Neural progenitor cell (in vitro differentiated cells): ENCODE measurements at regions not wholly inside any gene's neighbourhood (a gene's known extent, or its start where the extent isn't known, plus 50 kb on each side); places are given as distances from the start of the nearest gene placed in this dataset.
"Not testable (repeated sequence)": the region's sequence is repeated elsewhere in the genome, so short reads cannot be mapped to it uniquely, and the experiment has no call there.

Experiments used
- DNase-seq: peaks from one replicate; pipeline ENCODE4 v3.0.0-alpha.2; 2016; ENCODE audit warnings: low spot score
- H2AFZ ChIP-seq: fragments of 200-600 bp; sonication (generic); replicated peaks from 2 replicates; pipeline ENCODE4 v1.6.1; 2016; ENCODE audit warnings: antibody characterized with exemption
- H3F3A ChIP-seq: fragments of 200-600 bp; sonication (generic); 2 replicates; pipeline ENCODE4 v1.6.1; 2016; ENCODE audit warnings: antibody characterized with exemption, low read depth
- H3K27ac ChIP-seq: fragments of 200-600 bp; sonication (generic); 2 replicates; pipeline ENCODE4 v1.5.1; 2016; ENCODE audit warnings: mild to moderate bottlenecking
- H3K27me3 ChIP-seq: fragments of 200-600 bp; sonication (generic); 2 replicates; pipeline ENCODE4 v1.6.1; 2016; ENCODE audit warnings: mild to moderate bottlenecking, moderate library complexity
- H3K36me3 ChIP-seq: fragments of 200-600 bp; sonication (generic); 2 replicates; pipeline ENCODE4 v1.5.1; 2016
- H3K4me1 ChIP-seq: fragments of 200-600 bp; sonication (generic); 2 replicates; pipeline ENCODE4 v1.6.1; 2016; ENCODE audit warnings: mixed run types
- H3K4me2 ChIP-seq: fragments of 200-600 bp; sonication (generic); 2 replicates; pipeline ENCODE4 v1.6.1; 2016
- H3K4me3 ChIP-seq: fragments of 200-600 bp; sonication (generic); 2 replicates; pipeline ENCODE4 v1.5.1; 2016
- H3K79me2 ChIP-seq: fragments of 200-600 bp; sonication (generic); 2 replicates; pipeline ENCODE4 v1.6.1; 2016; ENCODE audit warnings: low read depth
- H3K9ac ChIP-seq: fragments of 200-600 bp; sonication (generic); 2 replicates; pipeline ENCODE4 v1.6.1; 2016
- H3K9me3 ChIP-seq: fragments of 200-600 bp; sonication (generic); 2 replicates; pipeline ENCODE4 v1.5.1; 2016; ENCODE audit warnings: low read depth
- H4K20me1 ChIP-seq: fragments of 200-600 bp; sonication (generic); 2 replicates; pipeline ENCODE4 v1.6.1; 2016; ENCODE audit warnings: low read depth
- H3K27ac Mint-ChIP-seq: 3 replicates; pipeline ENCODE4 v1.8.0; 2021; ENCODE audit warnings: mixed read lengths
- H3K27me3 Mint-ChIP-seq: 2 replicates; pipeline ENCODE4 v1.8.0; 2022; ENCODE audit warnings: low read depth, mild to moderate bottlenecking, inconsistent platforms, moderate library complexity, mixed read lengths; ENCODE audit not compliant: insufficient read depth
- H3K36me3 Mint-ChIP-seq: 3 replicates; pipeline ENCODE4 v1.8.0; 2021; ENCODE audit warnings: mixed read lengths
- H3K4me1 Mint-ChIP-seq: 3 replicates; pipeline ENCODE4 v1.8.0; 2021; ENCODE audit warnings: mixed read lengths
- H3K4me3 Mint-ChIP-seq: 3 replicates; pipeline ENCODE4 v1.8.0; 2021; ENCODE audit warnings: mild to moderate bottlenecking, moderate library complexity, mixed read lengths
- H3K9me3 Mint-ChIP-seq: 3 replicates; pipeline ENCODE4 v1.8.0; 2020; ENCODE audit warnings: mixed read lengths
- EZH2 ChIP-seq: fragments of 200-600 bp; sonication (generic); IDR thresholded peaks from 2 replicates; pipeline ENCODE4 v1.6.1; 2017; ENCODE audit warnings: antibody characterized with exemption, mild to moderate bottlenecking, moderate library complexity
- EZH2phosphoT487 ChIP-seq: fragments of 200-600 bp; sonication (generic); IDR thresholded peaks from 2 replicates; pipeline ENCODE4 v1.6.1; 2017; ENCODE audit warnings: antibody characterized with exemption
- TF ChIP-seq, protein P1 (sequence below): fragments of 200-600 bp; sonication (generic); IDR thresholded peaks from 2 replicates; pipeline ENCODE4 v1.5.1; 2017; ENCODE audit warnings: antibody characterized with exemption, mild to moderate bottlenecking

DNA sequence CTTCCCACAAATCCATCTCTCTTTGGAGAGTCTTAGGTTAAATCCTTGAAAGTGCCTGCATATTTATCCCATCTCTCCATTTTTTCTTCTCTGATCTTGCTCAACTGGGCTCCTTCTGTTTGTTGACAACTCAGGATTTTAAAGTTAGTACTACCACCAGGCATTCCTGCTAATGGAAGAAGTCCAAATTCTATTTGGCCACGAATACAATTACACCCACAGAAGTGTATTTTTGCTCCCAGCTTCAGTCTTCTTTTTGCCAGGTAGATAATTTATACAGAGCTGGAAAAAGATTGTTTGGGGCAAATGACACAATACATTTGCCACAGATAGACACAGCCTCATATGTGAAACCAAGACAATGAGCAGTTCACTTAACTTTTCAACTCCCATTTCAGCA lies 74.8 kb downstream of the CETN3 start:
- no peak overlapping the region for H2AFZ ChIP-seq
- no peak for DNase-seq
- no peaks in the 10 kb centered on the region for H3K36me3 Mint-ChIP-seq
- no peak overlapping the region for H3K4me3 Mint-ChIP-seq
- H3K27ac Mint-ChIP-seq: no peak overlapping the region
- no peaks in the 10 kb centered on the region for H3K27me3 ChIP-seq
- H3K4me1 ChIP-seq: no peaks in the 10 kb centered on the region
- no peaks in the 10 kb centered on the region for H3K79me2 ChIP-seq
- H3K4me3 ChIP-seq: no peak overlapping the region
- no peaks in the 10 kb centered on the region for H3F3A ChIP-seq
- H3K9ac ChIP-seq: no peak overlapping the region
- H3K4me1 Mint-ChIP-seq: no peaks in the 10 kb centered on the region
- no peaks in the 10 kb centered on the region for H3K27me3 Mint-ChIP-seq
- no peak overlapping the region for H3K4me2 ChIP-seq
- H3K9me3 Mint-ChIP-seq: no peaks in the 10 kb centered on the region
- TF ChIP-seq EZH2phosphoT487 (no peak), EZH2 (no peak)
- TF ChIP-seq, protein P1, sequence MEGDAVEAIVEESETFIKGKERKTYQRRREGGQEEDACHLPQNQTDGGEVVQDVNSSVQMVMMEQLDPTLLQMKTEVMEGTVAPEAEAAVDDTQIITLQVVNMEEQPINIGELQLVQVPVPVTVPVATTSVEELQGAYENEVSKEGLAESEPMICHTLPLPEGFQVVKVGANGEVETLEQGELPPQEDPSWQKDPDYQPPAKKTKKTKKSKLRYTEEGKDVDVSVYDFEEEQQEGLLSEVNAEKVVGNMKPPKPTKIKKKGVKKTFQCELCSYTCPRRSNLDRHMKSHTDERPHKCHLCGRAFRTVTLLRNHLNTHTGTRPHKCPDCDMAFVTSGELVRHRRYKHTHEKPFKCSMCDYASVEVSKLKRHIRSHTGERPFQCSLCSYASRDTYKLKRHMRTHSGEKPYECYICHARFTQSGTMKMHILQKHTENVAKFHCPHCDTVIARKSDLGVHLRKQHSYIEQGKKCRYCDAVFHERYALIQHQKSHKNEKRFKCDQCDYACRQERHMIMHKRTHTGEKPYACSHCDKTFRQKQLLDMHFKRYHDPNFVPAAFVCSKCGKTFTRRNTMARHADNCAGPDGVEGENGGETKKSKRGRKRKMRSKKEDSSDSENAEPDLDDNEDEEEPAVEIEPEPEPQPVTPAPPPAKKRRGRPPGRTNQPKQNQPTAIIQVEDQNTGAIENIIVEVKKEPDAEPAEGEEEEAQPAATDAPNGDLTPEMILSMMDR: no peak
- H4K20me1 ChIP-seq: no peaks in the 10 kb centered on the region
- H3K9me3 ChIP-seq: no peaks in the 10 kb centered on the region
- H3K36me3 ChIP-seq: no peaks in the 10 kb centered on the region
- no peak overlapping the region for H3K27ac ChIP-seq

DNA sequence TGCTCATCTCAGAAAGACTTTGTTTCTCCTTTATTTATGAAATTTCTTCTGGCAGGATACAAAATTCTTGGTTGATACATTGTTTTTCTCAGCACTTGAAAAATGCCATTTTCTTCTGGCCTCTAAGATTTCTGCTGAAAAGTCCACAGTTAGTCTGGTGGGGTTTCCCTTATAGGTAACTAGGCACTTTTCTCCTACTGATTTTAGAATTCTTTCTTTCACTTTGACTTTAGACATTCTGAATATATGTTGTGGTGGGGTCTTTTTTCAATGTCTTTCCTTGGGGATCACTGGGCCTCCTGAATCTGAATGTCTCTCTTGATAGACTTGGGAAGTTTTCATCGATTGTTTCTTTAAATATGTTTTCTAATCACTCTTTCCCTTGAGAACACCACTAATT lies 79.6 kb downstream of the CETN3 start:
- Histone ChIP-seq H3K9ac (no peak overlapping the region), H3K79me2 (no peaks in the 10 kb centered on the region), H3K36me3 (no peaks in the 10 kb centered on the region), H2AFZ (no peak overlapping the region), H3K4me2 (no peak overlapping the region), H3K9me3 (no peaks in the 10 kb centered on the region), H3K27me3 (no peaks in the 10 kb centered on the region), H4K20me1 (no peaks in the 10 kb centered on the region), H3K27ac (no peak overlapping the region), H3K4me3 (no peak overlapping the region), H3K4me1 (no peaks in the 10 kb centered on the region), H3F3A (no peaks in the 10 kb centered on the region)
- TF ChIP-seq EZH2: no peak
- TF ChIP-seq EZH2phosphoT487: no peak
- TF ChIP-seq, protein P1: no peak
- Mint-ChIP-seq H3K4me3 (no peak overlapping the region), H3K36me3 (no peaks in the 10 kb centered on the region), H3K4me1 (no peaks in the 10 kb centered on the region), H3K27me3 (no peaks in the 10 kb centered on the region), H3K27ac (no peak overlapping the region), H3K9me3 (no peaks in the 10 kb centered on the region)
- no peak for DNase-seq

DNA sequence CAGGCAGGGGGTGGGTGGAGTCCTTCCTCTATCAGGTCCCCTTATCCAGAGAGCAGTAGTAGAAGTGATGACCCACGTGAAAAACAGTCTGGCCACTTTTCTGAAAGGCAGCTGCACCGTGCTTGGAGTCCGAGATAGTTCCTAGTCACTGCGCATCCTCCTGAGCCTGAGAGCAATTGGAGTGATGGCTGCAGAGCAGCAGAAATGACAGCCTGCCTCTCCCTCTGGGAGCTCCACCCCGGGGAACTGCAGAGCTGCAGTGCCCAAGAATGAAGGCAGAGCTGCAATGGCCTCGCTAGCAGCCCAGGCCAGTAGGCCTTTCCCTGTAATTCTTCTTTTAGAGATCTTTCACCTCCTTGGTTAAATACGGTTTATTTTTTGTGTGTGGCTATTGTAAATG lies 82.6 kb downstream of the CETN3 start:
- Histone ChIP-seq H3F3A (no peaks in the 10 kb centered on the region), H3K4me2 (no peak overlapping the region), H3K9me3 (no peaks in the 10 kb centered on the region), H4K20me1 (no peaks in the 10 kb centered on the region), H3K4me1 (no peaks in the 10 kb centered on the region), H3K9ac (no peak overlapping the region), H3K27me3 (no peaks in the 10 kb centered on the region), H2AFZ (peak overlapping the region; percentile 32), H3K27ac (no peak overlapping the region), H3K4me3 (no peak overlapping the region), H3K36me3 (no peaks in the 10 kb centered on the region), H3K79me2 (no peaks in the 10 kb centered on the region)
- Mint-ChIP-seq H3K27ac (no peak overlapping the region), H3K36me3 (no peaks in the 10 kb centered on the region), H3K4me1 (no peaks in the 10 kb centered on the region), H3K4me3 (no peak overlapping the region), H3K9me3 (peaks cover 4% of the 10 kb centered on the region), H3K27me3 (no peaks in the 10 kb centered on the region)
- TF ChIP-seq EZH2 (no peak), EZH2phosphoT487 (no peak)
- TF ChIP-seq, protein P1: no peak
- peak; percentile 13 for DNase-seq

DNA sequence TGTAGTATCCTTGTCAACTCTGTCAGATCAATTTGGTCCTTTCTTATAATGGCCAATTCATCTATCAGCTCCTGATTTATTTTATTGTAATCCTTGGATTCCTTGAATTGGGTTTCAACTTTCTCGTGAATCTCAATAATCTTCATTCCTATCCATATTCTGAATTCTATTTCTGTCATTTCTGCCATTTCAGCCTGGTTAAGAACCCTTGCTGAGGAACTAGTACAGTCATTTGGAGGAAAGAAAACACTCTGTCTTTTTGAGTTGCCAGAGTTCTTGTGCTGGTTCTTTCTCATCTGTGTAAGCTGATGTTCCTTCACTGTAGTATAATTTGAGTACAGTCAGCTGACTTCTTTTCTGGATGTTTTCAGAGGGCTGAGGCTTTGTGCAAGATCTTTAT lies 84.5 kb downstream of the CETN3 start:
- DNase-seq: no peak
- H3K27me3 ChIP-seq: no peaks in the 10 kb centered on the region
- peaks cover 14% of the 10 kb centered on the region for H3K9me3 Mint-ChIP-seq
- H4K20me1 ChIP-seq: no peaks in the 10 kb centered on the region
- no peak for TF ChIP-seq EZH2phosphoT487
- TF ChIP-seq, protein P1: no peak
- TF ChIP-seq EZH2: no peak
- no peak overlapping the region for H3K9ac ChIP-seq
- no peaks in the 10 kb centered on the region for H3K4me1 Mint-ChIP-seq
- no peaks in the 10 kb centered on the region for H3K36me3 Mint-ChIP-seq
- H2AFZ ChIP-seq: no peak overlapping the region
- H3K79me2 ChIP-seq: no peaks in the 10 kb centered on the region
- H3K4me3 Mint-ChIP-seq: no peak overlapping the region
- H3K4me1 ChIP-seq: no peaks in the 10 kb centered on the region
- H3F3A ChIP-seq: no peaks in the 10 kb centered on the region
- H3K27me3 Mint-ChIP-seq: peaks cover 4% of the 10 kb centered on the region
- no peaks in the 10 kb centered on the region for H3K36me3 ChIP-seq
- no peaks in the 10 kb centered on the region for H3K9me3 ChIP-seq
- no peak overlapping the region for H3K27ac ChIP-seq
- H3K4me2 ChIP-seq: no peak overlapping the region
- no peak overlapping the region for H3K27ac Mint-ChIP-seq
- H3K4me3 ChIP-seq: no peak overlapping the region

DNA sequence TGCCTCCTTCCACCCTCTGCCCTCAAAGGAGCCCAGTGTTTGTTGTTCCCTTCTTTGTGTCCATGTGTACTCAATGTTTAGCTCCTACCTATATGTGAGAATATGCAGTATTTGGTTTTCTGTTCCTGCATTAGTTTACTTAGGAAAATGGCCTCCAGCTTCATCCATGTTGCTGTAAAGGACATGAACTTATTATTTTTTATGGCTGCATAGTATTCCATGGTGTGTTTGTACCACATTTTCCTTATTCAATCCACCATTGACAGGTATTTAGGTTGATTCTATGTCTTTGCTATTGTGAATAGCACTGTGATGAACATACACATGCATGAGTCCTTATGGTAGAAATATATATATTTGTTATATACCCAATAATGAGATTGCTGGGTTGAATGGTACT lies 89.2 kb downstream of the CETN3 start:
- H3K36me3 Mint-ChIP-seq, H4K20me1 ChIP-seq, H3K36me3 ChIP-seq, H3K4me1 ChIP-seq, H3K27ac ChIP-seq, H3K9ac ChIP-seq, H3K4me1 Mint-ChIP-seq, H3K4me3 ChIP-seq, H3K9me3 ChIP-seq, H3K27me3 Mint-ChIP-seq, H3K4me2 ChIP-seq, H3K27ac Mint-ChIP-seq, H3K27me3 ChIP-seq, H3F3A ChIP-seq, DNase-seq, H2AFZ ChIP-seq, H3K4me3 Mint-ChIP-seq, H3K79me2 ChIP-seq: not testable (repeated sequence)
- H3K9me3 Mint-ChIP-seq: peaks cover 14% of the 10 kb centered on the region
